H1 (cell line): ENCODE measurements at regions not wholly inside any gene's neighbourhood (a gene's known extent, or its start where the extent isn't known, plus 50 kb on each side); places are given as distances from the start of the nearest gene placed in this dataset.

ENCODE experiments used
- CHD7 ChIP-seq: fragments of 300-600 bp; sonication (generic); IDR thresholded peaks from 2 replicates; pipeline ENCODE4 v1.7.1; 2012; ENCODE audit warnings: low read length, moderate library complexity, mild to moderate bottlenecking, inconsistent platforms; ENCODE audit not compliant: insufficient replicate concordance
- EZH2 ChIP-seq: fragments of 200-600 bp; sonication (generic); IDR thresholded peaks from 2 replicates; pipeline ENCODE4 v1.7.1; 2012; ENCODE audit warnings: low read depth, mild to moderate bottlenecking, moderate library complexity, low read length, inconsistent platforms; ENCODE audit not compliant: severe bottlenecking
- PHF8 ChIP-seq: fragments of 200-600 bp; sonication (generic); conservative IDR thresholded peaks from 2 replicates; pipeline ENCODE4 v1.7.1; 2012; ENCODE audit warnings: low read depth, mild to moderate bottlenecking, inconsistent platforms, low read length, moderate library complexity
- RNF2 ChIP-seq: fragments of 200-900, 300-1000 bp; sonication (generic); IDR thresholded peaks from 2 replicates; pipeline ENCODE4 v1.7.1; 2016; ENCODE audit warnings: borderline replicate concordance, low read depth, mild to moderate bottlenecking, antibody characterized with exemption, low read length; ENCODE audit not compliant: poor library complexity, severe bottlenecking; ENCODE audit errors: missing control alignments
- SAP30 ChIP-seq: fragments of 300-600 bp; sonication (generic); IDR thresholded peaks from 2 replicates; pipeline ENCODE4 v1.7.1; 2012; ENCODE audit warnings: low read length, moderate library complexity, mild to moderate bottlenecking, inconsistent platforms; ENCODE audit not compliant: insufficient read depth, insufficient replicate concordance
- YY1 ChIP-seq: IDR thresholded peaks from 2 replicates; pipeline ENCODE4 v1.6.1; 2011; ENCODE audit warnings: low read depth, mild to moderate bottlenecking, low read length

- TF ChIP-seq CHD7: no peak
- no peak for TF ChIP-seq EZH2
- TF ChIP-seq SAP30: no peak
- no peak for TF ChIP-seq PHF8
- no peak for TF ChIP-seq YY1
- TF ChIP-seq RNF2: no peak
These were observed 142.0 kb upstream of the AGBL1 start (continued) for GRCh38 chr15:85937661-85938060.
